HCT116 (cell line): ENCODE measurements at regions not wholly inside any gene's neighbourhood (a gene's known extent, or its start where the extent isn't known, plus 50 kb on each side); places are given as distances from the start of the nearest gene placed in this dataset.

Source experiments
- ATAC-seq: fragments of 200-7000 bp; cut with Tn5 transposase; 2 replicates; pipeline ENCODE4 v1.9.1; 2020; ENCODE audit warnings: mild to moderate bottlenecking, moderate library complexity
- BruUV-seq: library from RNA; stranded (reverse); fragments of 400-500 nt; replicated peaks from 2 replicates; lab custom pipeline; 2021; lab: Mats Ljungman, UMichigan
- CTCF ChIA-PET: fragments of 300-600 bp; sonication (Branson Sonifier 250); formaldehyde crosslinking; loops from one replicate; lab custom pipeline; 2021; ENCODE audit warnings: antibody characterized with exemption; lab: Charles Lee
- POLR2A ChIA-PET: fragments of 300-600, 350-600 bp; sonication (Branson Sonifier 250); formaldehyde crosslinking; loops from one replicate; lab custom pipeline; 2021; ENCODE audit warnings: antibody characterized with exemption; lab: Charles Lee
- RAD21 ChIA-PET, 2 experiments: fragments of 300-600 bp; sonication (Branson Sonifier 250); formaldehyde crosslinking; loops; one replicate each; lab custom pipeline; 2023; ENCODE audit warnings: low total read pairs in 2 of 2; ENCODE audit not compliant: uncharacterized antibody in 2 of 2, unreplicated experiment in 2 of 2, low non-redundant PET in 1 of 2; lab: Charles Lee
- DNase-seq: peaks from one replicate; pipeline ENCODE4 v3.0.0-alpha.2; 2010; ENCODE audit warnings: low read depth, low spot score
- H2AFZ ChIP-seq: fragments of 200-600 bp; shearing (Covaris generic), sonication (generic); 2 replicates; pipeline ENCODE4 v1.6.1; 2017; ENCODE audit warnings: low read depth, mixed run types, mixed read lengths, antibody characterized with exemption, low read length; ENCODE audit not compliant: poor library complexity, severe bottlenecking
- H3K27ac ChIP-seq: 2 replicates; pipeline ENCODE4 v1.5.1; 2012; ENCODE audit warnings: low read depth, low read length
- H3K27me3 ChIP-seq: fragments of 200-600 bp; sonication (generic); 2 replicates; pipeline ENCODE4 v1.6.1; 2016; ENCODE audit warnings: mixed run types, low read length, mixed read lengths; ENCODE audit not compliant: insufficient read depth
- H3K36me3 ChIP-seq, 2 experiments: fragments of 200-500 bp in 1 of 2; fragments of 200-600 bp in 1 of 2; sonication (Bioruptor generic) in 1 of 2; sonication (generic) in 1 of 2; 2 replicates each; pipeline versions ENCODE4 v1.5.1 to v1.6.1; 2014 to 2016; ENCODE audit warnings: low read length in 2 of 2, inconsistent platforms in 1 of 2, mixed read lengths in 1 of 2, mixed run types in 1 of 2; ENCODE audit not compliant: insufficient read depth in 2 of 2, control insufficient read depth in 1 of 2
- H3K4me1 ChIP-seq, 2 experiments: fragments of 200-600 bp in 1 of 2; sonication (generic) in 1 of 2; 2 replicates each; pipeline versions ENCODE4 v1.5.1 to v1.6.1; 2012 to 2017; ENCODE audit warnings: low read length in 2 of 2, inconsistent platforms in 1 of 2, mild to moderate bottlenecking in 1 of 2, mixed read lengths in 1 of 2, mixed run types in 1 of 2, moderate library complexity in 1 of 2; ENCODE audit not compliant: insufficient read depth in 2 of 2, control insufficient read depth in 1 of 2
- H3K4me2 ChIP-seq: fragments of 200-600 bp; sonication (generic); 2 replicates; pipeline ENCODE4 v1.6.1; 2017; ENCODE audit warnings: mixed run types, low read length, mixed read lengths
- H3K4me3 ChIP-seq, 2 experiments: fragments of 200-600 bp in 1 of 2; sonication (generic) in 1 of 2; replicated peaks in 1 of 2; 2 replicates each; pipeline ENCODE4 v1.5.1; 2011 to 2016; ENCODE audit warnings: low read length in 2 of 2, control low read depth in 1 of 2, low read depth in 1 of 2, mild to moderate bottlenecking in 1 of 2, mixed read lengths in 1 of 2, mixed run types in 1 of 2
- H3K79me2 ChIP-seq: fragments of 200-600 bp; sonication (generic); 2 replicates; pipeline ENCODE4 v1.6.1; 2017; ENCODE audit warnings: mild to moderate bottlenecking, mixed run types, low read length, moderate library complexity, mixed read lengths; ENCODE audit not compliant: insufficient read depth
- H3K9ac ChIP-seq: fragments of 200-600 bp; sonication (generic); 2 replicates; pipeline ENCODE4 v1.6.1; 2016; ENCODE audit warnings: low read length, mixed read lengths
- H3K9me2 ChIP-seq: fragments of 200-600 bp; sonication (generic), shearing (Covaris generic); 2 replicates; pipeline ENCODE4 v1.6.1; 2017; ENCODE audit warnings: mixed run types, mild to moderate bottlenecking, moderate library complexity; ENCODE audit not compliant: insufficient read depth
- H3K9me3 ChIP-seq, 2 experiments: fragments of 200-500 bp in 1 of 2; fragments of 200-600 bp in 1 of 2; sonication (Bioruptor generic) in 1 of 2; sonication (generic) in 1 of 2; 2 replicates each; pipeline ENCODE4 v1.6.1; 2014 to 2017; ENCODE audit warnings: low read length in 2 of 2, mixed read lengths in 2 of 2, inconsistent platforms in 1 of 2, low read depth in 1 of 2, mild to moderate bottlenecking in 1 of 2, mixed run types in 1 of 2, moderate library complexity in 1 of 2; ENCODE audit not compliant: control insufficient read depth in 1 of 2, insufficient read depth in 1 of 2
- H4K20me1 ChIP-seq: fragments of 200-600 bp; sonication (generic), shearing (Covaris generic); 2 replicates; pipeline ENCODE4 v1.6.1; 2017; ENCODE audit warnings: mixed run types, mild to moderate bottlenecking, moderate library complexity; ENCODE audit not compliant: insufficient read depth
- CBX3 ChIP-seq: IDR thresholded peaks from 2 replicates; pipeline ENCODE4 v1.6.1; 2012; ENCODE audit warnings: low read depth
- CEBPB ChIP-seq: IDR thresholded peaks from 2 replicates; pipeline ENCODE4 v1.6.1; 2012; ENCODE audit warnings: low read depth
- EGR1 ChIP-seq: IDR thresholded peaks from 2 replicates; pipeline ENCODE4 v1.6.1; 2012; ENCODE audit warnings: low read depth
- EZH2 ChIP-seq: fragments of 200-600 bp; sonication (generic); IDR thresholded peaks from 2 replicates; pipeline ENCODE4 v1.6.1; 2017; ENCODE audit warnings: antibody characterized with exemption, mixed run types
- FOSL1 ChIP-seq: IDR thresholded peaks from 2 replicates; pipeline ENCODE4 v1.6.1; 2012; ENCODE audit warnings: low read depth
- POLR2AphosphoS5 ChIP-seq: IDR thresholded peaks from 2 replicates; pipeline ENCODE4 v1.6.1; 2011; ENCODE audit warnings: mild to moderate bottlenecking, low read depth, low read length, moderate library complexity
- RAD21 ChIP-seq: IDR thresholded peaks from 2 replicates; pipeline ENCODE4 v1.6.1; 2012; ENCODE audit warnings: low read depth, mild to moderate bottlenecking
- SIN3A ChIP-seq: IDR thresholded peaks from 2 replicates; pipeline ENCODE4 v1.6.1; 2012; ENCODE audit warnings: low read depth
- SP1 ChIP-seq: IDR thresholded peaks from 2 replicates; pipeline ENCODE4 v1.6.1; 2012; ENCODE audit warnings: low read depth
- SRF ChIP-seq: IDR thresholded peaks from 2 replicates; pipeline ENCODE4 v1.6.1; 2012; ENCODE audit warnings: low read depth
- TCF7L2 ChIP-seq: IDR thresholded peaks from 2 replicates; pipeline ENCODE4 v1.7.0; 2011; ENCODE audit warnings: borderline replicate concordance, inconsistent platforms; ENCODE audit not compliant: insufficient read depth, insufficient read length; ENCODE audit errors: extremely low read depth
- YY1 ChIP-seq: IDR thresholded peaks from 2 replicates; pipeline ENCODE4 v1.6.1; 2011; ENCODE audit warnings: low read length, low read depth, moderate library complexity, mild to moderate bottlenecking; ENCODE audit not compliant: insufficient replicate concordance; ENCODE audit errors: extremely low read depth
- ZFX ChIP-seq: fragments of 450-650 bp; IDR thresholded peaks from 2 replicates; pipeline ENCODE4 v1.6.1; 2017
- ZNF274 ChIP-seq: fragments of 200-500 bp; sonication (Bioruptor generic); IDR thresholded peaks from 2 replicates; pipeline ENCODE4 v1.6.1; 2014; ENCODE audit warnings: mild to moderate bottlenecking, low read depth, low read length, inconsistent platforms
- intact Hi-C: fragments of 100-400 bp; cut with micrococcal nuclease; formaldehyde crosslinking; loops from 2 replicates; pipeline ENCODE4 v1.10.0; 2022
- TF ChIP-seq, protein P1 (sequence below): IDR thresholded peaks from 2 replicates; pipeline ENCODE4 v1.6.1; 2012
- TF ChIP-seq, protein P2 (sequence below): IDR thresholded peaks from 2 replicates; pipeline ENCODE4 v1.6.1; 2011; ENCODE audit warnings: mild to moderate bottlenecking, low read length, moderate library complexity; ENCODE audit not compliant: insufficient replicate concordance; ENCODE audit errors: extremely low read depth
- TF ChIP-seq, protein P3 (sequence below): IDR thresholded peaks from 2 replicates; pipeline ENCODE4 v1.6.1; 2012; ENCODE audit warnings: low read depth

DNA sequence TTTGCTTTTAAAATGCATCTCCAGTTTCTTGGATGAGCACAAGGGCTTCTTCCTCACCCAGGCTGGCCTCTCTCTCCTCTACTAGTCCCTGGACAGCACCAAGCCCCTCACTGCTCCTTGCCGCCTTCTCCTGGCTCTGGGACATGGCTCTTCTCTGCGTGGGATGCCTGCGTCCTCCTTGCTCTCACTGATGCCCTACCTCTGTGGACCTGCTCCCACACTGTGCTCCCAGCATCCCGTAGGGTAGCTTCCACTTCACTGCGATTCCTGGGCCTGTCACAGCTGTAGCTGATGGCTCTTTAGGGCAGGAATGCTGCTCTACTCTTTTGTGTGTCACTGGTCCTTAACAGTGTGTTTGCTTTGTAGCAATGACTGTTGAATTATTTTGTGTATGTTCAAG lies 136.3 kb downstream of the SNX19 start:
- Histone ChIP-seq H3K27me3 (no peaks in the 10 kb centered on the region), H3K79me2 (no peaks in the 10 kb centered on the region), H3K4me1 (no peaks in the 10 kb centered on the region), H3K9ac (no peak overlapping the region), H3K9me2 (no peaks in the 10 kb centered on the region), H3K27ac (no peak overlapping the region), H3K4me2 (no peak overlapping the region), H2AFZ (no peak overlapping the region), H3K36me3 (no peaks in the 10 kb centered on the region), H3K4me3 (no peak overlapping the region), H3K9me3 (no peaks in the 10 kb centered on the region), H4K20me1 (no peaks in the 10 kb centered on the region)
- intact Hi-C loops = no loop called here
- ChIA-PET CTCF (no interaction called here), RAD21 (no interaction called here), POLR2A (no interaction called here)
- DNase-seq (no peak), ATAC-seq (no peak)
- no TSS peak for BruUV-seq
- TF ChIP-seq EGR1 = no peak
- TF ChIP-seq SRF = no peak
- TF ChIP-seq ZFX = no peak
- TF ChIP-seq RAD21 = no peak

DNA sequence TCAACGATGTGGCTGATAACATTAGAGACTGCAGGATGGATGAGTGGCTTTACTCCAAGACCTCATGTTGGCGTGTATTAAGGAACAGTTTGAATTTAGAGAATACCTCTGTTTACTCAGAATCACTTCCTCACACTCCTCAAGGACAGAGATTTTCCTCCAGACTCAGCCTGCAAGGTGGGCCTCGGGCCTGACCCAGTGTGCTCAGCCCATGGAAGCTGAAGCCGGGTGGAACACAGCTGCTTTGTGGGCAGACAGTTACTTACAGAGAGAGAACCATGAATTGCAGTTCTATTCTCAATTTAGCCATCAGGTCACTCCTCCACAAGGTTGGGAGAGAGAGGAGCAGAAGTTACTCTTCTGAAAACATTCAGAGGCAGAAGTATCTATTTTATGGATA lies 135.8 kb downstream of the SNX19 start:
- BruUV-seq = no TSS peak
- POLR2A ChIA-PET = no interaction called here
- no peaks in the 10 kb centered on the region for H3K36me3 ChIP-seq
- intact Hi-C loops = no loop called here
- H3K27me3 ChIP-seq = no peaks in the 10 kb centered on the region
- H3K79me2 ChIP-seq = no peaks in the 10 kb centered on the region
- no peaks in the 10 kb centered on the region for H3K9me2 ChIP-seq
- H3K4me3 ChIP-seq = no peak overlapping the region
- H3K4me2 ChIP-seq = no peak overlapping the region
- no peak overlapping the region for H3K27ac ChIP-seq
- no peak overlapping the region for H3K9ac ChIP-seq
- H2AFZ ChIP-seq = no peak overlapping the region
- no peak for DNase-seq
- H4K20me1 ChIP-seq = no peaks in the 10 kb centered on the region
- CTCF ChIA-PET = no interaction called here
- H3K4me1 ChIP-seq = no peaks in the 10 kb centered on the region
- no peak for ATAC-seq
- H3K9me3 ChIP-seq = no peaks in the 10 kb centered on the region
- RAD21 ChIA-PET = no interaction called here
- TF ChIP-seq, protein P1, sequence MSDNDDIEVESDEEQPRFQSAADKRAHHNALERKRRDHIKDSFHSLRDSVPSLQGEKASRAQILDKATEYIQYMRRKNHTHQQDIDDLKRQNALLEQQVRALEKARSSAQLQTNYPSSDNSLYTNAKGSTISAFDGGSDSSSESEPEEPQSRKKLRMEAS = no peak
- TF ChIP-seq POLR2AphosphoS5 (no peak), YY1 (no peak), FOSL1 (no peak), TCF7L2 (no peak), EZH2 (no peak), SIN3A (no peak), SP1 (no peak), RAD21 (no peak), CEBPB (no peak), ZNF274 (no peak), CBX3 (no peak)
- TF ChIP-seq, protein P2, sequence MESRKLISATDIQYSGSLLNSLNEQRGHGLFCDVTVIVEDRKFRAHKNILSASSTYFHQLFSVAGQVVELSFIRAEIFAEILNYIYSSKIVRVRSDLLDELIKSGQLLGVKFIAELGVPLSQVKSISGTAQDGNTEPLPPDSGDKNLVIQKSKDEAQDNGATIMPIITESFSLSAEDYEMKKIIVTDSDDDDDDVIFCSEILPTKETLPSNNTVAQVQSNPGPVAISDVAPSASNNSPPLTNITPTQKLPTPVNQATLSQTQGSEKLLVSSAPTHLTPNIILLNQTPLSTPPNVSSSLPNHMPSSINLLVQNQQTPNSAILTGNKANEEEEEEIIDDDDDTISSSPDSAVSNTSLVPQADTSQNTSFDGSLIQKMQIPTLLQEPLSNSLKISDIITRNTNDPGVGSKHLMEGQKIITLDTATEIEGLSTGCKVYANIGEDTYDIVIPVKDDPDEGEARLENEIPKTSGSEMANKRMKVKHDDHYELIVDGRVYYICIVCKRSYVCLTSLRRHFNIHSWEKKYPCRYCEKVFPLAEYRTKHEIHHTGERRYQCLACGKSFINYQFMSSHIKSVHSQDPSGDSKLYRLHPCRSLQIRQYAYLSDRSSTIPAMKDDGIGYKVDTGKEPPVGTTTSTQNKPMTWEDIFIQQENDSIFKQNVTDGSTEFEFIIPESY = no peak
- TF ChIP-seq, protein P3, sequence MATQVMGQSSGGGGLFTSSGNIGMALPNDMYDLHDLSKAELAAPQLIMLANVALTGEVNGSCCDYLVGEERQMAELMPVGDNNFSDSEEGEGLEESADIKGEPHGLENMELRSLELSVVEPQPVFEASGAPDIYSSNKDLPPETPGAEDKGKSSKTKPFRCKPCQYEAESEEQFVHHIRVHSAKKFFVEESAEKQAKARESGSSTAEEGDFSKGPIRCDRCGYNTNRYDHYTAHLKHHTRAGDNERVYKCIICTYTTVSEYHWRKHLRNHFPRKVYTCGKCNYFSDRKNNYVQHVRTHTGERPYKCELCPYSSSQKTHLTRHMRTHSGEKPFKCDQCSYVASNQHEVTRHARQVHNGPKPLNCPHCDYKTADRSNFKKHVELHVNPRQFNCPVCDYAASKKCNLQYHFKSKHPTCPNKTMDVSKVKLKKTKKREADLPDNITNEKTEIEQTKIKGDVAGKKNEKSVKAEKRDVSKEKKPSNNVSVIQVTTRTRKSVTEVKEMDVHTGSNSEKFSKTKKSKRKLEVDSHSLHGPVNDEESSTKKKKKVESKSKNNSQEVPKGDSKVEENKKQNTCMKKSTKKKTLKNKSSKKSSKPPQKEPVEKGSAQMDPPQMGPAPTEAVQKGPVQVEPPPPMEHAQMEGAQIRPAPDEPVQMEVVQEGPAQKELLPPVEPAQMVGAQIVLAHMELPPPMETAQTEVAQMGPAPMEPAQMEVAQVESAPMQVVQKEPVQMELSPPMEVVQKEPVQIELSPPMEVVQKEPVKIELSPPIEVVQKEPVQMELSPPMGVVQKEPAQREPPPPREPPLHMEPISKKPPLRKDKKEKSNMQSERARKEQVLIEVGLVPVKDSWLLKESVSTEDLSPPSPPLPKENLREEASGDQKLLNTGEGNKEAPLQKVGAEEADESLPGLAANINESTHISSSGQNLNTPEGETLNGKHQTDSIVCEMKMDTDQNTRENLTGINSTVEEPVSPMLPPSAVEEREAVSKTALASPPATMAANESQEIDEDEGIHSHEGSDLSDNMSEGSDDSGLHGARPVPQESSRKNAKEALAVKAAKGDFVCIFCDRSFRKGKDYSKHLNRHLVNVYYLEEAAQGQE = no peak
